ENCODE measurements at regions not wholly inside any gene's neighbourhood (a gene's known extent, or its start where the extent isn't known, plus 50 kb on each side); places are given as distances from the start of the nearest gene placed in this dataset.
"Not testable (repeated sequence)": the region's sequence is repeated elsewhere in the genome, so short reads cannot be mapped to it uniquely, and the experiment has no call there.

- FAIRE-seq (no peak), DNase-seq (peak in 1 of 5 donors; percentile 39)
- H3K27me3 ChIP-seq (ENCODE audit: control insufficient read depth, insufficient read depth, low read length), result no peaks in the 10 kb centered on the region
- H3K9me3 ChIP-seq (ENCODE audit: control insufficient read depth in 2 of 3, insufficient read depth in 1 of 3, low read length in 3 of 3), result peaks cover 0 to 2% (median 0%) of the 10 kb centered on the region in 3 donors
- intact Hi-C loops (cut with DNase I), result no loop called here
- H3K4me3 ChIP-seq (ENCODE audit: low read length in 3 of 3), result no peak overlapping the region
- no peak overlapping the region for H3K27ac ChIP-seq (ENCODE audit: low read depth in 2 of 2, low read length in 2 of 2)
- no peaks in the 10 kb centered on the region for H3K4me1 ChIP-seq (ENCODE audit: control insufficient read depth in 2 of 3, insufficient read depth in 2 of 3, low read depth in 1 of 3, low read length in 3 of 3)
- H3K36me3 ChIP-seq (ENCODE audit: control insufficient read depth in 2 of 3, insufficient read depth in 3 of 3, low read length in 3 of 3), result no peaks in the 10 kb centered on the region
- TF ChIP-seq, protein P1, sequence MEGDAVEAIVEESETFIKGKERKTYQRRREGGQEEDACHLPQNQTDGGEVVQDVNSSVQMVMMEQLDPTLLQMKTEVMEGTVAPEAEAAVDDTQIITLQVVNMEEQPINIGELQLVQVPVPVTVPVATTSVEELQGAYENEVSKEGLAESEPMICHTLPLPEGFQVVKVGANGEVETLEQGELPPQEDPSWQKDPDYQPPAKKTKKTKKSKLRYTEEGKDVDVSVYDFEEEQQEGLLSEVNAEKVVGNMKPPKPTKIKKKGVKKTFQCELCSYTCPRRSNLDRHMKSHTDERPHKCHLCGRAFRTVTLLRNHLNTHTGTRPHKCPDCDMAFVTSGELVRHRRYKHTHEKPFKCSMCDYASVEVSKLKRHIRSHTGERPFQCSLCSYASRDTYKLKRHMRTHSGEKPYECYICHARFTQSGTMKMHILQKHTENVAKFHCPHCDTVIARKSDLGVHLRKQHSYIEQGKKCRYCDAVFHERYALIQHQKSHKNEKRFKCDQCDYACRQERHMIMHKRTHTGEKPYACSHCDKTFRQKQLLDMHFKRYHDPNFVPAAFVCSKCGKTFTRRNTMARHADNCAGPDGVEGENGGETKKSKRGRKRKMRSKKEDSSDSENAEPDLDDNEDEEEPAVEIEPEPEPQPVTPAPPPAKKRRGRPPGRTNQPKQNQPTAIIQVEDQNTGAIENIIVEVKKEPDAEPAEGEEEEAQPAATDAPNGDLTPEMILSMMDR (IDR thresholded peaks at IDR 0.05; ENCODE audit: borderline replicate concordance, extremely low read depth, insufficient read depth), result no peak
- H3K9ac ChIP-seq (ENCODE audit: low read length in 3 of 3), result no peak overlapping the region
Measured at GRCh38 chr6:60991427-60992028, 1294.5 kb downstream of the KHDRBS2 start.

DNA sequence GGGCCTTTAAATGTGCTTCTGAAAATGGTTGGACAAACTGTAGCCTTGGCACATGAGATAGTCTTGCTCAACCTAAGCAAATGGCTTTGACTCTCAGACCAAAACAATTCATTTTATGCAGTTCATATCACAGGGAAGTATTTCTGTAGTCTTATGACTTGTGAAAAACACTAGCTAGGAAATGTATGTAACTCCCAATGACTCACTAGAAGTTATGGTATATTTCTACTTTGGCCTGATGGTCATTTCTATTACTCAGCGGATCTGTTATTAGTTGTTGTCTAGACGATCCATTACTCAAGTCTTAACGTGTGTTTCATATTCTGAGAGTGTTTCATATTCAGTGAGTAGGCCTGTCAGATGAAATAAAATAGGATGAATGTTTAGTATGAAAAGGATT, 1333.5 kb downstream of the KHDRBS2 start:
- Histone ChIP-seq H3K27me3 (ENCODE audit: control insufficient read depth, insufficient read depth, low read length) (no peaks in the 10 kb centered on the region), H3K27ac (ENCODE audit: low read depth in 2 of 2, low read length in 2 of 2) (no peak overlapping the region), H3K9ac (ENCODE audit: low read length in 3 of 3) (no peak overlapping the region), H3K9me3 (ENCODE audit: control insufficient read depth in 2 of 3, insufficient read depth in 1 of 3, low read length in 3 of 3) (no peaks in the 10 kb centered on the region), H3K4me3 (ENCODE audit: low read length in 3 of 3) (no peak overlapping the region), H3K4me1 (ENCODE audit: control insufficient read depth in 2 of 3, insufficient read depth in 2 of 3, low read depth in 1 of 3, low read length in 3 of 3) (no peaks in the 10 kb centered on the region), H3K36me3 (ENCODE audit: control insufficient read depth in 2 of 3, insufficient read depth in 3 of 3, low read length in 3 of 3) (no peaks in the 10 kb centered on the region)
- TF ChIP-seq, protein P1 (IDR thresholded peaks at IDR 0.05; ENCODE audit: borderline replicate concordance, extremely low read depth, insufficient read depth), result no peak
- peak in 1 of 5 donors; percentile 0 for DNase-seq
- intact Hi-C loops (cut with DNase I), result no loop called here
- no peak for FAIRE-seq

DNA sequence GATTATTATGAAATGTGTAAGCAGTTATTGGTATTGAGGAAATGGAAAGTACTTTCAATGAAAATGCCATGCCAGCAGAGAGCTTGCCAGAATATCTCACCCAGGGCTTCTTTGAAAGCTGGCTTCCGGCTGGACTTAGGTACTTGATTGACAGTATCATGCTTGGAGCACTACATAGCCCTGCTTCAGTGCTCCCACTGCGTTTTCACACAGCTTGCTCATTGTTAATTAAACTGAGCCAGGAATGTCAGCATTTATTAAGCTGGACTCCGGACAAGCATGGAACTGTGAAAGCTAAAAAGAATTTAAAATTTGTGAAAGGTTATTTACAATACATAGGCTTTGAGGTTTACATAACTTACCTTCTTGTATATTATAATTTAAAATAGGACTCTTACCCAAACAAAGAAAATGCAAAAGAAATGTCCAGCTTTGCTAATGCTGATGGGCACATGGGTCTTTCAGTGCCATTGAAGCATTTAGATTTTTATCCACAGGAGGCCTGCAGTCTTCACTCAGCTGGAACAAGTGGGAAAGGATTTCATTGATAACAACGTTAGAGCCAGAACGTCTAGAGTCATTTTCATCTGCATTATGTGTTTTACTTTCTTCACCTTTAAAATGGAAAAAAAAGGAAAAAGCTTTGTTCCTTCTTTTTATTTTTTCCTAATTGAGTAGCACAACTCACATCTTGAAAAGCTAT, 1335.7 kb downstream of the KHDRBS2 start:
- H3K4me1 ChIP-seq (ENCODE audit: control insufficient read depth in 2 of 3, insufficient read depth in 2 of 3, low read depth in 1 of 3, low read length in 3 of 3); intact Hi-C loops (cut with DNase I); H3K9me3 ChIP-seq (ENCODE audit: control insufficient read depth in 2 of 3, insufficient read depth in 1 of 3, low read length in 3 of 3); H3K36me3 ChIP-seq (ENCODE audit: control insufficient read depth in 2 of 3, insufficient read depth in 3 of 3, low read length in 3 of 3); H3K4me3 ChIP-seq (ENCODE audit: low read length in 3 of 3); H3K9ac ChIP-seq (ENCODE audit: low read length in 3 of 3); H3K27me3 ChIP-seq (ENCODE audit: control insufficient read depth, insufficient read depth, low read length); FAIRE-seq: not testable (repeated sequence)
- peak in 3 of 5 donors; percentile 17 to 65 (median 32) for DNase-seq
- H3K27ac ChIP-seq (ENCODE audit: low read depth in 2 of 2, low read length in 2 of 2), result peak overlapping the region in 1 of 2 donors; percentile 51

DNA sequence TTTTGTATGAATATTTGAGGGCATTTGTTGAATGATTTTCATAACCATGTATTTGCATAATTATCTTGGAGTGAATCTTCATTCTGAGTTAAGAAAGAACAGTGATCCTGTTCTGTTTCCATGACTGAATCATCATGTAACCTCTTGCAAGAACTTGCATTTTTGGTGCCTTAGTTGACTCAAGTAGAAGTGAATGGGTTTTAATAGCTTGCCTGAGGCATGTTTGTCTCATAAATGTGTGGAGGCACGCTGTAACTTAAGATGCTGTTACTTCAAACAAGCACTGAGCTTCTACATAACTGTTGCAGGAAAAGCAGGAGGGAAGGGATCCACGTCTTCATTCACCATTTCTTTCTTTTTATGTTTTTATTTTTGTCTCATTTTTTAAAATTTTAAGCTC, 1338.6 kb downstream of the KHDRBS2 start:
- H3K9me3 ChIP-seq (ENCODE audit: control insufficient read depth in 2 of 3, insufficient read depth in 1 of 3, low read length in 3 of 3); H3K36me3 ChIP-seq (ENCODE audit: control insufficient read depth in 2 of 3, insufficient read depth in 3 of 3, low read length in 3 of 3); H3K27me3 ChIP-seq (ENCODE audit: control insufficient read depth, insufficient read depth, low read length); H3K4me3 ChIP-seq (ENCODE audit: low read length in 3 of 3); FAIRE-seq; intact Hi-C loops (cut with DNase I); H3K27ac ChIP-seq (ENCODE audit: low read depth in 2 of 2, low read length in 2 of 2); H3K4me1 ChIP-seq (ENCODE audit: control insufficient read depth in 2 of 3, insufficient read depth in 2 of 3, low read depth in 1 of 3, low read length in 3 of 3); H3K9ac ChIP-seq (ENCODE audit: low read length in 3 of 3): not testable (repeated sequence)
- peak in 2 of 5 donors; percentile 1 to 9 for DNase-seq

- H3K36me3 ChIP-seq (ENCODE audit: control insufficient read depth in 2 of 3, insufficient read depth in 3 of 3, low read length in 3 of 3); H3K9me3 ChIP-seq (ENCODE audit: control insufficient read depth in 2 of 3, insufficient read depth in 1 of 3, low read length in 3 of 3); H3K4me3 ChIP-seq (ENCODE audit: low read length in 3 of 3); H3K27me3 ChIP-seq (ENCODE audit: control insufficient read depth, insufficient read depth, low read length); FAIRE-seq; intact Hi-C loops (cut with DNase I); H3K9ac ChIP-seq (ENCODE audit: low read length in 3 of 3); H3K4me1 ChIP-seq (ENCODE audit: control insufficient read depth in 2 of 3, insufficient read depth in 2 of 3, low read depth in 1 of 3, low read length in 3 of 3); H3K27ac ChIP-seq (ENCODE audit: low read depth in 2 of 2, low read length in 2 of 2): not testable (repeated sequence)
- DNase-seq, result peak in 1 of 5 donors; percentile 68
Measured at GRCh38 chr6:60944803-60945202, 1341.2 kb downstream of the KHDRBS2 start.

- H3K36me3 ChIP-seq (ENCODE audit: control insufficient read depth in 2 of 3, insufficient read depth in 3 of 3, low read length in 3 of 3); H3K27me3 ChIP-seq (ENCODE audit: control insufficient read depth, insufficient read depth, low read length); DNase-seq; FAIRE-seq; intact Hi-C loops (cut with DNase I); H3K9ac ChIP-seq (ENCODE audit: low read length in 3 of 3); H3K4me3 ChIP-seq (ENCODE audit: low read length in 3 of 3); H3K9me3 ChIP-seq (ENCODE audit: control insufficient read depth in 2 of 3, insufficient read depth in 1 of 3, low read length in 3 of 3); H3K4me1 ChIP-seq (ENCODE audit: control insufficient read depth in 2 of 3, insufficient read depth in 2 of 3, low read depth in 1 of 3, low read length in 3 of 3); H3K27ac ChIP-seq (ENCODE audit: low read depth in 2 of 2, low read length in 2 of 2): not testable (repeated sequence)
Measured at GRCh38 chr6:60935970-60936369, 1350.1 kb downstream of the KHDRBS2 start.

DNA sequence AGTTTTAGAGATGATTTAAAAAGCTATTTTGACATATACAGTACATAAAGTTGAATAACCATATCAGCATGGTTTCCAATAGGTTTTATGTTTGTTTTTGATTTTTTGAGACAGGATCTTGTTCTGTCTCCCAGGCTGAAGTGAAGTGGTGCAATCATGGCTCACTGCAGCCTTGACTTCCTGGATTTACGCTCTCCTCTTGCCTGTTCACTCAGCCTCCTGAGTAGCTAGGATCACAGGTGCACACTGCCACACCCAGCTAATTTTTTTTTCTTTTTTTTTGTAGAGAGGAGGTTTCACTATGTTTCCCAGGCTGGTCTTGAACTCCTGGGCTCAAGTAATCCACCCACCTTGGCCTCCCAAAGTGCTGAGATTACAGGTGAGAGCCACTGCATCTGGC, 1366.4 kb downstream of the KHDRBS2 start:
- intact Hi-C loops (cut with DNase I); H3K9me3 ChIP-seq (ENCODE audit: control insufficient read depth in 2 of 3, insufficient read depth in 1 of 3, low read length in 3 of 3); H3K36me3 ChIP-seq (ENCODE audit: control insufficient read depth in 2 of 3, insufficient read depth in 3 of 3, low read length in 3 of 3); H3K27me3 ChIP-seq (ENCODE audit: control insufficient read depth, insufficient read depth, low read length); H3K27ac ChIP-seq (ENCODE audit: low read depth in 2 of 2, low read length in 2 of 2); DNase-seq; H3K4me1 ChIP-seq (ENCODE audit: control insufficient read depth in 2 of 3, insufficient read depth in 2 of 3, low read depth in 1 of 3, low read length in 3 of 3); H3K9ac ChIP-seq (ENCODE audit: low read length in 3 of 3); H3K4me3 ChIP-seq (ENCODE audit: low read length in 3 of 3); FAIRE-seq: not testable (repeated sequence)

All from kidney (tissue), 13 donors.